ENCODE measurements at regions not wholly inside any gene's neighbourhood (a gene's known extent, or its start where the extent isn't known, plus 50 kb on each side); places are given as distances from the start of the nearest gene placed in this dataset.

GRCh38 chr1:82114887-82115286 is 314.2 kb downstream of the ADGRL2 start:
- Mint-ChIP-seq H3K4me1 (ENCODE audit: low read depth) (no peaks in the 10 kb centered on the region), H3K27me3 (ENCODE audit: low read depth) (no peaks in the 10 kb centered on the region), H3K27ac (no peak overlapping the region)

GRCh38 chr1:82110366-82111254 is 309.9 kb downstream of the ADGRL2 start:
- Mint-ChIP-seq H3K27me3 (ENCODE audit: low read depth) (no peaks in the 10 kb centered on the region), H3K36me3 (ENCODE audit: low read depth) (no peaks in the 10 kb centered on the region), H3K4me1 (ENCODE audit: low read depth) (peaks cover 13% of the 10 kb centered on the region), H3K27ac (no peak overlapping the region), H3K4me3 (no peak overlapping the region), H3K9me3 (peaks cover 3% of the 10 kb centered on the region)

More at GRCh38 chr1:82114887-82115286, 314.2 kb downstream of the ADGRL2 start:
- H3K9me3 Mint-ChIP-seq, result peaks cover 3% of the 10 kb centered on the region
- no peak overlapping the region for H3K4me3 Mint-ChIP-seq
- H3K36me3 Mint-ChIP-seq (ENCODE audit: low read depth), result no peaks in the 10 kb centered on the region

- Mint-ChIP-seq H3K4me1 (ENCODE audit: low read depth) (peaks cover 13% of the 10 kb centered on the region), H3K36me3 (ENCODE audit: low read depth) (no peaks in the 10 kb centered on the region), H3K4me3 (no peak overlapping the region), H3K27me3 (ENCODE audit: low read depth) (no peaks in the 10 kb centered on the region), H3K9me3 (peaks cover 8% of the 10 kb centered on the region), H3K27ac (no peak overlapping the region)
Measured at GRCh38 chr1:82108843-82109242, 308.1 kb downstream of the ADGRL2 start.

DNA sequence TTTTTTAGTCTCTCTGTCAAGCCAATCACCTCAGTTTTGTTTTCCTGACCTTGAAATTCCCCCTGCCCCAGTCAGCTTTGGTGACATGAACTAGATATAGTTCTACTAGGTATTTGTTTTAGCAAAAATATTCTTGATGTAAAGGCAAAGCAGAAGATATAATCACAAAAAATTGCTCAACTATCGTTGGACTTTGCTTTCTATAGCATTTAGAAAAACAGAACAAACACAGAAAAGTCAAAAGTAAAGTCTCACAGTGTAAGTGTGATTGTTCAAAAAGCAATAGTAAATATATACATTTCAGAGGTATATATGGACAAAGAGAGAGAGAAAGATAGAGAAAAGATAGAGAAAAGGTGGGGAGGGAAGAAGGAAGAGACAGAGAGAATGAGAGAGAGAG is 305.9 kb downstream of the ADGRL2 start:
- Mint-ChIP-seq H3K27me3 (ENCODE audit: low read depth) (no peaks in the 10 kb centered on the region), H3K4me1 (ENCODE audit: low read depth) (peaks cover 13% of the 10 kb centered on the region), H3K4me3 (no peak overlapping the region), H3K36me3 (ENCODE audit: low read depth) (no peaks in the 10 kb centered on the region), H3K9me3 (peaks cover 5% of the 10 kb centered on the region), H3K27ac (no peak overlapping the region)

GRCh38 chr1:82099170-82099569 is 298.4 kb downstream of the ADGRL2 start:
- Mint-ChIP-seq H3K4me3 (no peak overlapping the region), H3K4me1 (ENCODE audit: low read depth) (no peaks in the 10 kb centered on the region), H3K27ac (no peak overlapping the region), H3K36me3 (ENCODE audit: low read depth) (no peaks in the 10 kb centered on the region), H3K9me3 (no peaks in the 10 kb centered on the region), H3K27me3 (ENCODE audit: low read depth) (no peaks in the 10 kb centered on the region)

DNA sequence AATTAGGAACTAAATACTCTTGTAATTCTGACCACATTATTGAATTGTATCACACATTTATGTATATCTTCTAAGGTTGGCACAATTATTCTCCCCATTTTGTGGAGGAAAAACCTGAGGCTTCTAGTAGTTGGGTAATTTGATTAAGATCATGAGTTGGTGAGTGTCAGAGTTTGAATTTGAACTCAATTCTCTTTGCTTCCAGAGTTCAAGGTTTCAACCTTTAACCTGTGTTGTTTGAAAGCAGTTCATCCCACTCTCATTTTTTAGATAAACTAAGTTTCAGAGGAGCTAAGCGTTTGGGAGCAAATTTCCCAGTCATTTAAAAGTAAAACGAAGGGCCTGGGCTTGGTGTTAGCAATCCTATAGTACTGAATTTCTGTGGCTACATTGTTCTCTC is 293.4 kb downstream of the ADGRL2 start:
- no peak overlapping the region for H3K4me3 Mint-ChIP-seq
- H3K27ac Mint-ChIP-seq, result no peak overlapping the region
- H3K9me3 Mint-ChIP-seq, result no peaks in the 10 kb centered on the region
- H3K27me3 Mint-ChIP-seq (ENCODE audit: low read depth), result no peaks in the 10 kb centered on the region
- no peaks in the 10 kb centered on the region for H3K4me1 Mint-ChIP-seq (ENCODE audit: low read depth)
- no peaks in the 10 kb centered on the region for H3K36me3 Mint-ChIP-seq (ENCODE audit: low read depth)

- H3K4me3 Mint-ChIP-seq, result no peak overlapping the region
- no peaks in the 10 kb centered on the region for H3K9me3 Mint-ChIP-seq
- H3K27ac Mint-ChIP-seq, result no peak overlapping the region
- H3K4me1 Mint-ChIP-seq (ENCODE audit: low read depth), result no peaks in the 10 kb centered on the region
- no peaks in the 10 kb centered on the region for H3K27me3 Mint-ChIP-seq (ENCODE audit: low read depth)
- no peaks in the 10 kb centered on the region for H3K36me3 Mint-ChIP-seq (ENCODE audit: low read depth)
Measured at GRCh38 chr1:82091729-82092128, 291.0 kb downstream of the ADGRL2 start.

- Mint-ChIP-seq H3K27me3 (ENCODE audit: low read depth) (no peaks in the 10 kb centered on the region), H3K27ac (no peak overlapping the region), H3K4me3 (no peak overlapping the region), H3K4me1 (ENCODE audit: low read depth) (no peaks in the 10 kb centered on the region), H3K9me3 (no peaks in the 10 kb centered on the region), H3K36me3 (ENCODE audit: low read depth) (no peaks in the 10 kb centered on the region)
Measured at GRCh38 chr1:82091265-82091664, 290.5 kb downstream of the ADGRL2 start.

DNA sequence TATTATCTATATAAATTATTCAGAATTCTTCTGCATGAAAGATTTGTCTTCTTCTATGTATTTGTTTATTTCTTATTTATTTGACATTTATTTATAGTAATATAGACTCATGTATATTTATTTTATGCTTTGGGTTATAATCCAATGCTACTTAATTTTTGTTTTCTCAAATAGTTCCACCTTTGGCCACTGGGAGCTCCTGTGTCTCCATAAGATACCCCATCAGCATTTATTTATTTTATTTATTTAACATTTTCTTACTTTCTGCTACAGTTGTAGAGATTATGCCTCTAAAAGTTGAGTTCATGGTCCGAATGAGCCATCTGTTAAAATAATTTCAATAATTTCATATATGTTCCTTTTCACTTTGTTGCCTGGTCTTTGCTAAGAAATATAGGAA is 289.4 kb downstream of the ADGRL2 start:
- no peaks in the 10 kb centered on the region for H3K9me3 Mint-ChIP-seq
- H3K27ac Mint-ChIP-seq, result no peak overlapping the region
- no peaks in the 10 kb centered on the region for H3K27me3 Mint-ChIP-seq (ENCODE audit: low read depth)
- H3K4me1 Mint-ChIP-seq (ENCODE audit: low read depth), result no peaks in the 10 kb centered on the region
- H3K4me3 Mint-ChIP-seq, result no peak overlapping the region
- no peaks in the 10 kb centered on the region for H3K36me3 Mint-ChIP-seq (ENCODE audit: low read depth)

GRCh38 chr1:82086739-82087138 is 286.0 kb downstream of the ADGRL2 start:
- Mint-ChIP-seq H3K4me3 (no peak overlapping the region), H3K9me3 (no peaks in the 10 kb centered on the region), H3K36me3 (ENCODE audit: low read depth) (no peaks in the 10 kb centered on the region), H3K27ac (no peak overlapping the region), H3K4me1 (ENCODE audit: low read depth) (no peaks in the 10 kb centered on the region), H3K27me3 (ENCODE audit: low read depth) (no peaks in the 10 kb centered on the region)

DNA sequence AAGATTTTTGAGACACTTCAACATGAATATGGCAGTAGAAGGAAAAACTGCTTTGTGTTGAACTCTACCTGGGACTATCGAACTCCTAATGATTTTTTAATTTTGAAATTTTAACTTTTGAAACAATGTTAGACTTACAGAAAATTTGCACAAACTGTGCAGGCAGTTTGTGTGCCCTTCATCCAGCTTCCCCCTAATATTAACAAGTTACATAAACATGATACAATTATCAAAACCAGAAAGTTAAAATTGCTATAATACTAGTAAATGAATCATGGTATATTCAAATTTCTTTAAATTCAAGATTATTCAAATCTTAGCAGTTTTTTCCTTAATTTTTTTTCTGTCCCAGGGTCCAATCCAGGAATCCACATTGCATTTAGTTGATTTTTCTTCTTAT is 278.9 kb downstream of the ADGRL2 start:
- Mint-ChIP-seq H3K9me3 (no peaks in the 10 kb centered on the region), H3K4me1 (ENCODE audit: low read depth) (no peaks in the 10 kb centered on the region), H3K27ac (no peak overlapping the region), H3K36me3 (ENCODE audit: low read depth) (no peaks in the 10 kb centered on the region), H3K4me3 (no peak overlapping the region), H3K27me3 (ENCODE audit: low read depth) (no peaks in the 10 kb centered on the region)

- Mint-ChIP-seq H3K36me3 (ENCODE audit: low read depth) (no peaks in the 10 kb centered on the region), H3K4me1 (ENCODE audit: low read depth) (no peaks in the 10 kb centered on the region), H3K4me3 (no peak overlapping the region), H3K27me3 (ENCODE audit: low read depth) (no peaks in the 10 kb centered on the region), H3K27ac (no peak overlapping the region), H3K9me3 (no peaks in the 10 kb centered on the region)
Measured at GRCh38 chr1:82073659-82074058, 272.9 kb downstream of the ADGRL2 start.

DNA sequence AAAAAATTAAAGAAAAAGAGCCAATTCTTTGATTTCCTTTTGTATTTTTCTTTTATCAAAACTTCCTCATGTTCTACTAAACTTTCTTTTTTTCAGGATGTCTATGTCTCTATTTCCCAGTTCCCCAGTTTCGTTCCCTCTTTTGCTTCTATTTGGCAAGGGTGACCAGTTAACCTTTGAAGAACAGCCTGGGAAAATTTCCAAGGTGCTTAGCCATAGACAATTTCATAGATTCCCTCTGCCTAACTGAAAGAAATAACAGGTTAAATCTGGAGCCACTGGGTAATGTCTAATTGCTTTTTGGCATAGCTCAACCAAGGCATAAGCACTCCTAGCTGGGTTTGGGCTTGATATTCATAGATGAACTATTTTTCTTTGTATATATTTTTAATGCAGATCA is 272.3 kb downstream of the ADGRL2 start:
- Mint-ChIP-seq H3K27ac (no peak overlapping the region), H3K4me3 (no peak overlapping the region), H3K36me3 (ENCODE audit: low read depth) (no peaks in the 10 kb centered on the region), H3K4me1 (ENCODE audit: low read depth) (no peaks in the 10 kb centered on the region), H3K9me3 (no peaks in the 10 kb centered on the region), H3K27me3 (ENCODE audit: low read depth) (no peaks in the 10 kb centered on the region)

DNA sequence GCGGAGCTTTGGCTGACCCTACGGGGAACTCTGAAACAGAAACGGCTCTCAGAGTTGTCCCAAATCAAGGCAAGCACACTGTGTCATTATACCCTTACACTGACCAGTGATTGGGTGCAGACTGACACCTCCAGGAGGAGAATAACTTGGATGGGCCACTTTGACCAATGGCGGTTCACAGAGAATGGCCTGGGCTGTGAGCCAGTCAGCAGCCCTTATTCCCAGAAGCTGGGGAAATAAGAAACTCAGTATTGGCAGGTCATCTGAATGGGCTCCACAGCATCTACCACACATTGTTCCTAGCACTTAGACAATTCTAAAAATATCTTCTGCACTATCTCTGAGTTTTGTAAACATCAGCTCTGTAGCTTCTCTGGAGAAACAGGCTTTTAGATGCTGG is 265.2 kb downstream of the ADGRL2 start:
- Mint-ChIP-seq H3K4me3 (no peak overlapping the region), H3K9me3 (no peaks in the 10 kb centered on the region), H3K27ac (no peak overlapping the region), H3K27me3 (ENCODE audit: low read depth) (no peaks in the 10 kb centered on the region), H3K4me1 (ENCODE audit: low read depth) (no peaks in the 10 kb centered on the region), H3K36me3 (ENCODE audit: low read depth) (no peaks in the 10 kb centered on the region)

- Mint-ChIP-seq H3K9me3 (no peaks in the 10 kb centered on the region), H3K27ac (no peak overlapping the region), H3K36me3 (ENCODE audit: low read depth) (no peaks in the 10 kb centered on the region), H3K4me1 (ENCODE audit: low read depth) (no peaks in the 10 kb centered on the region), H3K27me3 (ENCODE audit: low read depth) (no peaks in the 10 kb centered on the region), H3K4me3 (no peak overlapping the region)
Measured at GRCh38 chr1:82064691-82065090, 264.0 kb downstream of the ADGRL2 start.

Measured in T-helper 1 cell treated with Interleukin-12 subunit alpha and Interleukin-12 subunit beta and Interleukin-4 antibody, amounts not matched to agents 30 μg/mL and 1 μg/mL, for 36 hours (primary cell).